ENCODE measurements at regions not wholly inside any gene's neighbourhood (a gene's known extent, or its start where the extent isn't known, plus 50 kb on each side); places are given as distances from the start of the nearest gene placed in this dataset.

DNA sequence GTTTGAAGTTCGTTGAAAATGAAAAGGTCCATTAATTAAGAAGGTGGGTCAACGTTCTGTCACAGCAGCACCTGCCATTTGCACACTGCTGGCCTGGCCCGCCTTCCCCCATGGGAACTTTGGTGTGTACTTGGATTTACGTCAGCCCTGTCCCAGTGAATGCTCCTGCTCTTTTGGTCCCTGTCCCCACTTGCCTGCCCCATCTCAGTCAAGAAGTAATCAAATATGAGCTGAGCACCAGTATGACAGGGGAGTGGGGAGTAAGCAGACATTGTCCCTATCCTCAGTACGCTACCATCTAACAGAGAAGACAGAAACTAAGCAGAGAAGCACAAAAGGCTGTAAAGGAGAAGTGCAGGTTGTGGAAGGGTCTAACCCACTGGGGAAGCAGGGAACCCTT, 65.1 kb downstream of the SLC4A3 start:
- TF ChIP-seq POLR2A (IDR thresholded peaks at IDR 0.05; ENCODE audit: low read depth, low read length) (no peak), PAX5 (IDR thresholded peaks at IDR 0.05; ENCODE audit: insufficient read depth, low read length, severe bottlenecking) (no peak), POLR2AphosphoS5 (IDR thresholded peaks at IDR 0.05; ENCODE audit: low read depth, low read length) (no peak), TAF1 (IDR thresholded peaks at IDR 0.05; ENCODE audit: low read depth, low read length) (no peak), POU2F2 (IDR thresholded peaks at IDR 0.05; ENCODE audit: low read depth, low read length) (no peak)
